HG02973 (cell line): ENCODE measurements at regions not wholly inside any gene's neighbourhood (a gene's known extent, or its start where the extent isn't known, plus 50 kb on each side); places are given as distances from the start of the nearest gene placed in this dataset.
A peak's percentile ranks its signal among the peaks of the same experiment; 100 is the strongest.

ENCODE experiments used
- ATAC-seq: cut with Tn5 transposase; IDR thresholded peaks from one replicate; pipeline ENCODE4 v1.9.1; 2021; ENCODE audit warnings: moderate library complexity; ENCODE audit not compliant: unreplicated experiment

DNA sequence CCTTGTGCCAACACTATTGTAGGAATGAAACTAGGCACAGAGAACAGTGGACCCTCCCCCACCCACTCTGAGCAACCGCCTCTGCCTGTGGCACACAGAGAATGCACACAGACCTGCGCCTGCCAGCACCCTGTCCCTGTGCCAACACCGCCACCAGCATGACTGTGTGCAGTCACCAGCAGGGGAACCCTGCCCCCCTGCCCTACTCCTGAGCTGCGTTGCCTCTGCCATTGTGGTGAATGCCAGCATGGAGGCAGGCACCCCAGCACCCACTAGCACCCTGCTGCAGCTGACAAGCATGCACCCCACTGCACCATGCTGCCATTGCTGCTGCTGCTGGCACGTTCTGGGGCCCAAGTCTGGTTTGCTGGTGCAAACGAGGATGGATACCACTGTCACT lies 94.4 kb upstream of the PRLR start:
- ATAC-seq = no peak

DNA sequence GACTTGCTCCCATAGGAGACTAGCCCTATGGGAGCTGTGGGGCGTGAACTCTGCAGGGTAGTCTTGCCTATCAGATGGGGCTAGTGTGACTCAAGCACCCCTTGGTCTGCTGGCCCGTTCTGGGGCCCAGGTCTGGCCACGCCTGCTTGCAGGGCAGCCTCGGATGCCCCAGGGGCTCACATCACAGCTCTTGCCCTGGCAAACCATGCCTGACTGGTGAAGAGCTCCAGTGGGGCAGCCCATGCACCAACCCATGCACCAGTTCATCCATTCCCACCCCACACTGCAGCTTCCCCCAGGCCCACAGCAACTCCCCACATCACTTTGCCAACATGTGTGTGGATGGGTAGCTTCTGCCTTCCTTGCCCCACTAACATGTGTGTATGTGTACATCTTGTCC lies 93.9 kb upstream of the PRLR start:
- no peak for ATAC-seq

DNA sequence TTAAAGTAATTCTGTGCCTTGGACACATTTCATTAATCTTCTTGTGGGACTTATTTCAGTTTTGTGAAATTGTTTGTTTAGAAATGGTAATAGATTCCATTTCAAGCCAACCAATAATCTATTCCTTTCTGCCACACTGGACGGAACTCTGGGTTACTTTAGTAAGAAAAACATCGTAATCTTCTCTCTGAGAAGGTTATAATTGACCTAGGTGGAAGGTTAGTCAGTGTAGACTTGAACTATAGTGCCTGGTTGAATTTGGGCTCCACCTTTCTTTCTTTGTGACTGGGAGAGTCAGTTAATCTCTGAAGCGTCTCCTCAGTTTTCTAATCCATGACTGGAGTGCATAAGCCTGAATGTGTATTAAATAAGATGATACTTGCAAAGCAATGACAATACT lies 89.7 kb upstream of the PRLR start:
- peak; percentile 11 for ATAC-seq

DNA sequence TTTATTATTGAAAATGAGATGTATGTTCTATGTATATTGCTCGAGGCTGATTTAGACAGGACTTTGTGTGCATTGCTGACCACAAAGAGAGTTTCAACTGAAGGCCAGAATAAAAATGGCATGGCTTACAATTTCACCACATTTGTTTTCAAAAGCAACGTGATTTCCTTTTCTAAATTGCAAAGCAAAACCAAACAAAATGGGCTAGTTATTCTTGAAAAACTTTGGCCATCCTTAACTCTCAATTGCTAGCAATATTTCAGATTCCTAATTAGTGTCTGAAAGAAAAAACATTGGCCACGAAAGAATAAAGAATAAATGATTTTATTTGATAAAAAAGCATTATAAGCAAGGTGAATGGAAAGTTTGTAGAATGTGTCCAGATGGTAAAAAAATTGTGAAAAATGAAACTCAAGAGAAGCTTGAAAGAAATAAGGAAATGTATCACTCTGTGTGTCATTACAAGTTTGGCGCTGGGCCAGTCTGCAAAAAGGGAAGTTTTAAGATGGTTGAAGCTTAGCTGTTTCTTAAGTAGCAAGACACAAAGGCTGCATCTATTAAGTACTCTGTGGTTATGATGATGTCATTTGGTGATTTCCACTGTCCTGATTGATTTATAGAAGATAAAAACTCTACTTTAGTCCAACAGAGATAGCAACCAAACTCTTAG lies 89.2 kb upstream of the PRLR start:
- peak; percentile 95 for ATAC-seq

DNA sequence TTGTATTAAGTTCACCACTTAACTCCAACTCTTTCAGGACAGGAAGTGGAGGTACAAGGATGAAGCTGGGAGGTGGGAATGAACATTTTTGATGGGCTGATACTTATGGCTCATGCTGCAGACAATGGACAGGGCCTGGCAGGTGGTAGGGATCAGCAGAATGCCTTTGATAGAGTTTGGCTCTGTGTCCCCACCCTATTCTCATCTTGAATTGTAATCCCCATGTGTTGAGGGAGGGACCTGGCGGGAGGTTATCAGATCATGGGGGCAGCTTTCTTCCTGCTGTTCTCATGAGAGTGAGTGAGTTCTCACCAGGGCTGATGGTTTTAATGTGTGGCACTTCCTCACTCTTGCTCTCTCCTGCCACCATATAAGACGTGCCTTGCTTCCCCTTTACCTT lies 87.3 kb upstream of the PRLR start:
- ATAC-seq = no peak

DNA sequence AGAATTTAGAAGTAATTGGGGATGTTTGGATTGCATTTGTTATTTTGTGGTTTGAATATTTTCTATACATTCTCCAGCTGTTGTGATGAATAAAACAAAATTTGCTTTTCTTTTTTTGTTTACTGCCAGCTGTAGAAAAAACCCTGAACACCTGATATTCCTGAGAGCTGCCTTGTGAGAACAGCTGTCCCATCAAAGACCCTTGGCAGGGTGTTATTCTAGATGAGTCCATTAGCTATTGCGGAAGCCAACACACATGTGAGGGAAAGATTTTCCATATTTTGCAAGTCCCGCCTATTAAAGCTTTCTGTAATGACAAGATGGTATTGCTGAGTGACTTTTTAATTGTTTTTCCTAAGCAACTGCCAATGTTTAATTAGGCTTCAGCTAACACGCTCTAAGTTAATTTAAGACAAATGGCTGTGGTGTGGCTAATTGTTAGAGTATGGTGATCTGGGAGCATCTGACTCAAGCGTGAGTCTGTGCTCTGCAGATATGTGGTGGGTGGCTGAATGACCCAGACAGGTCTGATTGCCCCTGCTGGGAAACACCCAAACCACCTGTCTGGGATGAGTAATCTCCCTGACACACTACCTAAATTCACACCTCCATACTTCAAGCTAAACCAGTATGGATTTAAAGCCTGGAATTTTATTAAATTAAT lies 86.5 kb upstream of the PRLR start:
- no peak for ATAC-seq

DNA sequence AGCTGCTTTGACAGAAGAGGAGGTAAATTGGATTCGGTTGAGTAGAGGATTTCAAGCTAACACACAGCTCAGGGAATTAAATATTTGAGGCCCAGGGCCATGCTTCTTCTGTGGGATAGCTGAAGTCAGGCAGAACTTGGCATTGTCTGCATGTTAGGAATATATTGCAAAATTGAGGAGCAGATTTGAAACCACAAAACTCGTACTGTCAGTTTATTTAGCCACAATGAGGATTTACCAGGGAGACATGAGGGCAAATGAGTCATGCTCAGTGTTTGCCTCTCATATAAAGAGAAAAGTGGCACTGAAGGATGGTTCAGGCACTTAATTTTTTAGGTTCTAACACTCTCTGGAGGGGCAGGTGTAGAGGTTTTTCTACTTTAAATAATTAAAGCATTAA lies 83.0 kb upstream of the PRLR start:
- ATAC-seq = no peak

DNA sequence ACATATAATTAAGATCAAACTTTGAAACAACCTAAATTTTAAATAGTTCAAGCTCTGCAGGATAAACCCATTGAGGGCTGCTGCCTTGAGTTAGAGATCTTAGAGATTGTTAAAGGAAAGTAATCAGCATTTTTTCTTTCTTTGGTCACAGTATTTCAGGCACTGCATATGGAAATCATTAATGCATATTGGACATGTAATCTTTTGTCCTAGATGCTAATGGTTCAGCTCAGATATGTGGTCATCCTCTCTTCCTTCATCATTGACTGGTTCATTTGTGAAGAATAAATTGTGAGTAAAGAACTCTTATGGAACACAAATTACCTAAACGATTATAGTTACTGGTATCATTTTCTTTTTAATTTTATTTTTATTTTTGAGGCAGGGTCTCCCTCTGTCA lies 82.0 kb upstream of the PRLR start:
- ATAC-seq = no peak

DNA sequence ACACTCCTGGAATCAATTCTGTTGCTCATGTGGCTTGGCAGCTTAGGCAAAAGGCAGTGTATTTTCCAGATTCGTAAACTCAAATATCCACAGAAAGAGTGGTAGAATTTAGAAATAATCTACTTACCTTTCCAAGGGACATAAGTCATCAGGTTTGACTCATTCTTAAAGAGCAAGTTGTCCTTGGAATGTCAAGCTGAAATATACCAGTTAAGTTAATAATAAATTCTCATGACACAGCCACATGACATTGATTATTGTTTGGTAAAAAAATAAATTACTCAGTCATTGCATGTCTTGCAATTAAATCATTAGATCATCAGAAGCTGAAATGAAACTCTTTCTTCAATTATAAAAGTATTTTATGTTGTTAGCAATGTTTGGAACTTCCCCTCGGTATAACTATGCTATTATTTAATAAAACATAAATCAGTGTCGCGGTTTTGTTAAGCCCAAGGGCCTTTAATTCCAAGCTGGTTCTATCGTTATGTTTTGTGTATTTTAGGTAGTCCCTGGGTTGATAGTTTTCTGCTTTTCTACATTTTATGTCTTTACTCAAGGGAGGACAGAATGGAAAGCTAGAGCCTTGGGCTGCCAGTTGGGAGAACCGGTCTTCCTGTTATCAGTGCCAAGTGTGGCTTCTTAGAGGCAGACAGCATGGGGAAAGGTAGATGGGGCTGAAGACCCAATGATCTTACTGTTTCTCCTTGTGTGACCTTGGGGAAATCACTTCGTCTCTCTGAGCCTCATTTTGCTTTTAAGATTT lies 79.3 kb upstream of the PRLR start:
- ATAC-seq = no peak

DNA sequence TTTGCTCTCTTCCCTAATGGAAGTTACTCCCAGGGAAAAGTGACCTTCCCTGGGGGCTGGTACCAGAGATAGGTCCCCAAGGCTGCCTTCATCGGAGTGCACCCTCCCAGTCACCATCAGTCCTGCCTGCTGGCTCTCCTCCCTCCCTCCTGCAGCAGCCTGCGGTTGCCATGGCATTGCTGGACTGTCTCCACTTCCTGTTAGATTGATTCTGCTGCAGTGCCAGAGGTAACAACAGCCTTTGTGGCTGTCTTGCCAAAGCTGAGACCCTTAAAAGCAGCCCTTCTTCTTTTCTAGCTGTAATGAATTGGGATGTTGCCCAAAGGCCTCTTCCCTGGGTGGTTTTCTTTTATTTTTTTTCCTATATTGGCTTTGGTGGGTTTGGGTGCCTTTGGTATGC lies 78.1 kb upstream of the PRLR start:
- no peak for ATAC-seq

DNA sequence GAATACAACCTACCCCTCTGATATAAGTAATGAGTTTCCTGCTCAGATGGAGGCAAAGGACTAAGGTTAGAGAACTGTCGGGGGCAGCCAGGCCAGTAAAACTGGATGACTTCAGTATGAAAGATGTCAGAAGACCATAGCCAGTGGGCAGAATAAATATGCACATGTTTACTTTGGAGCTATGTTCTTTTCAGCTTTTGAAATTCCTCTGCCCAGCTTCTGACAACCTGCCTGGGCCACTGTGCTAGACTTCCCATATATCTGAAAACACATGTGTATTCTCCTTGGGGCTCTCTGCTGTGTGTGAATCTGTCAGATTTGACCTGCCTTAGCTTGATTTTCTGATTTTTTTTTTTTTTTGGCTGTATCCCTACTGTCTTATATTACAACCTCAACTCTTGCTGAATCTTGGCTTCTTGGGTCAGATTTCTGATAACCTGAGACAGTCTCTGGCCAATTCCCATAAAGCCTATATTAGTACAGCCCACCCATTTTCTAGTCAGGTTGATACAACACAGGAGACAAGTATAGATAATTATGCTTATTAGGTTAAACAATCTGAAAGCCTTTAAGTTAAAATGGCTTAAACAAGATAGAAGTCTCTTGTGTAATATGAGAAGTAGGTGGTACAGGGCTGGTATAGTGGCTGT lies 76.6 kb upstream of the PRLR start:
- ATAC-seq = no peak

DNA sequence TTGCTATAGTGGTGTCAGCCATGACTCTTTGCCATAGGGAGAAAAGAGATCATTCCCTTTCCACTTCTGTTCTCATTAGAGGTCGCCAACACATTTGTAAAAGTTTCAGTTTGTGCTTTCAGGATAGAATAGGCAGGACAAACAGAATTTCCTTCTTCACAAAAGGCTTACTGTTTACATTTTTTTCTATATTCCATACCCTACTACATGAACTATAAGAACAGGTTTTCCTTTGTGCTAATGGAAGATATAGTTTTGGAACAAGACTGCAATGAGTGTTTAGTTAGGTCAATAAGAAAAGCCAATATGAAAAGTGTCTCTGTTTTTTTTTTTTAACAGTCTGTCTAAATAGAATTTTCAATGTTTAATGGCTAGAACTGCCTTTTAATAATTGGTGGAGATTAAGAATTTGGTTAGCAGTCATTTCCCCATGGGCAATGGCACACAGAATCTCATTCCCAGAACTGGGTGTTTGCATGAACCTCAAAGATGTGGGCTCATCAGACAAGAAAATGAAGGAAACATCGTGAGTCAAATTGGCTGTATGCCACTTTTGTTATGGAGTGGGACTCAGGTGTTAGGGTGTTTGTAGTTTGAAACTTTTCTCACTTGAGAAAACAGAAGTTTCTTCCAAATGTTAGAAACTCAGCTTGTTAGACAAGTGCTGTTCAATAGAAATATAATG lies 75.2 kb upstream of the PRLR start:
- ATAC-seq = no peak

DNA sequence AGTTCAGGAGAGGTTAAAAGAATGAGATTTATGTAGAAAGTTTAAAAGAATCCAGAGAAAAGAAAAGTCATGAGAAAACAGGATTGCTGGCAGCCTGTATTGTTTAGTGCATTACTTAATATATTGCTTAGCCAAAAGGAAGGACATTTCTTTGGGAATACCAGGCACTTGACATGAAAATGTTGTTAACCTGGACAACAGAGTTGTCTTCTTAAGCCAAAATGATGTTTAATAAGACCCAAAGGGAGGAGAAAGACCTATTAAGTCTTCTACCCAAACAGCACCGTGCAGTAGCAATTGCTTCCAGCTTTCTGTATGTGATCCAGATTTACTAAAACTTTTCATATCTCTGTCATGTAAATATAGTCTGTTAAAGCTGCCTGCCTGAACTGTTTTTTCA lies 74.0 kb upstream of the PRLR start:
- no peak for ATAC-seq

DNA sequence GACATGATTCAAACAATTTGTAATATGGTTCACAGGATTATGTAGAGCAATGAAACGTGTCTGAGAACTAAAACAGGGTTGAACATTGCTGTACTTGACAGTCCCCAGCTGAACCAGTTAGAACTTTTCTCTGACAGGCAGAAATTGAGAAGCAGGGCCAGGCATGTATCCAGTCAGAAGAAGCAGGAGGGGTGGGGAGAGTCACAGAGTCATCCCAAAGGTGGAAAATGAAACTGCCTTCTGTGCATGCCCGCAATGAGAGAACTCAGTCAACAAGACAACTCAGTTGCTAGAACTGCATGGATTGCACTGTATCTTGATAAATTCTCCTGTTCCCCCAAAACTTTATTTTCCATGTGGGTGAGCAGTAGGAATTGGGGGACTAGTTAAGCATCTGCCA lies 72.9 kb upstream of the PRLR start:
- ATAC-seq = no peak

DNA sequence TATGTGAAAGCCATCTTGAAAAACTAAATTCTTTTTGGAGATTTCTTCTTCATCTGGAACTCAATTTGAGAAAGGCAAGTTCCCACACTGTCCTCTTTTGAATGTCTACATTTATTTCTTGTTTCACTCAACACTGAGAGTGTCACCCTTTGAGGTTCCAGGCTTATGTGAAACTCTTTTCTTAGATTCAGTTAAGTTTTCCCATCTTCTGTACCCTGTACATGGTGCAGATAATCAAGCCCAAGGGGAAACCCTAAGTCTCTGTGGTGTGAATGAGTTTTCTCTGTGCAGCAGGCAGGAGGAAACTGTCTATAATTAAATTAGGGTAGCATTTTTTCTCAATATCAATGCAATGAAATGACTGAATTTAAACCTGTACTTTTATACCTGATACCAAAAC lies 72.3 kb upstream of the PRLR start:
- ATAC-seq = peak; percentile 95

DNA sequence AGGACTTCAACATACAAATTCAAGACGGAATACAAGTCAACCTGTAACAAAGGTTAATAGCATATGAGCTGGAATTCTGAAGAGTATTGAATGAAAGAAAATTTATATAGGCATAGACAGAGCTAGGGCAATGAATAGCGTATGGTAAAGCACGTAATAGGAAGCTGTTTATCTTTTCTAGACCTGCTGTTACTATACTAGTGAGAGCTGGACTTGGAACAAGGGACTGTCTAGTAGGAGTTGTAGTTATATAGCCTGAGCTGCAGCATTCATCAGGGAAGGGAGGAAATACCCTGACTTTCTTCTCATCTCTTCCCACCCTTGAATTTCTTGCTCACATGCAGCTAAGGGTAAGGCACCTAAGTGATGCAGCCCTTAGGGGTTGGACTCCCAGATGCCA lies 67.5 kb upstream of the PRLR start:
- no peak for ATAC-seq

DNA sequence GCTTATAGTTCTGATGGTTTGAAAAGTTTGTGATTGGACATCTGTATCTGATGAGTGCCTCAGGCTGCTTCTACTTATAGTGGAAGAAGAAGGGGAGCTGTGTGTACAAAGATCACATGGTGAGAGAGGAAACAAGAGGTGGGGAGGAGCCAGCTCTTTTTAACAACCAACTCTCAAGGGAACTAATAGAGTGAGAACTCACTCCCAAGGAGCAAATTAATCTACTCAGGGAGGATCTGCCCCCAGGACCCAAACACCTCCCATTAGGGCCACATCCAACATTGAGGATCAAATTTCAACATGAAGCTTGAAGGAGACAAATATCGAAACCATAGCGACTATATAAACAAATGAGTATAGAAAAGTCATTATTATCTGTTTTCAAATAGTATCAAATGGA lies 64.7 kb upstream of the PRLR start:
- ATAC-seq = no peak

DNA sequence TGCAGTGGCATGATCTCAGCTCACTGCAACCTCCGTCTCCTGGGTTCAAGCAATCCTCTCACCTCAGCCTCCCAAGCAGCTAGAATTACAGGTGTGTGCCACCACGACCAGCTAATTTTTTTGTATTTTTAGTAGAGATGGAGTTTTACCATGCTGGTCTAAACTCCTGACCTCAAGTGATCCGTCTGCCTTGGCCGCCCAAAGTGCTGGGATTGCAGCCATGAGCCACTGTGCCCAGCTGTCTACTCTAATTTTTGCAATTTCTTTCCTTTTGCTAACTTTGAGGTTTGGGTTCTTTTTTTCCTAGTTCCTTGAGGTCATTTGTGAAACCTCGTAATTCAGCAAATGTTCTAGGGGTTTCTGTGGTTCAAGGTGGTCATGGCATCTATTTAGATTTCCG lies 63.7 kb upstream of the PRLR start:
- ATAC-seq = no peak

DNA sequence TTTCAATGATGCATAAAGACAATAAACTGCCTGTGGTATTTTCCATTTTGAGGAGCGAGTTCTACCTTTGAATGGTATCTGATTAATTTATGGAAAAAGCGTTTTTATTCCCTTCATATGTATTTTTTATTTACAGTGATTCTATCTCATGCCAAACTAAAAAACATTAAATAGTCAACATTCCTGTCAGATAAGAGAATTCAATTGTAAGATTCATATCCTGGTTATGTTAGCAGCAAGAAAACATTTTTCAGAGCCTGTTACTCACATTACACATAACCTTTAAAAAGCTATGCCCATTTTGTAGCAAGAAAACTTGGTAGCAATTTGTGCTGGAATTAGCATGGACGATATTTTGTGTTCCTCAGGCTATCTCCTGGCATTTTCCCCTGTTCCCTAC lies 55.1 kb upstream of the PRLR start:
- no peak for ATAC-seq

DNA sequence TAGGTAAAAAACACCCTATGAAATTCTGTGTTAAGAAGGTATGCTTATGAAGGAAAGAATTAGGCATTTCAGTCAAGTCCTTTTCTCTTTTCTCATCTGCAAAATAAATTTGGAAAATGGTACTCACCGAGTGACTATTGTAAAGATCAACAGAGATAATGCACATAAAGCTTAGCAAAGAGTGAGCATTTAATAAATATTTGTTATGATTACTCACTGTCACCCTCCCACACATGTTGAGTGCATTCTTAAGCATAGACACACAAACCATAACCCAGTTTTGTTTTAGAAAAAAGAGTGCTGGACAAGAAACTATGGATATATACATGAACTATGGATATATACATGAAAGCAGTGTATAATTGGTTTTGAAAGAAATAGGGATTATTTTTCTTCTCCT lies 54.7 kb upstream of the PRLR start:
- no peak for ATAC-seq

DNA sequence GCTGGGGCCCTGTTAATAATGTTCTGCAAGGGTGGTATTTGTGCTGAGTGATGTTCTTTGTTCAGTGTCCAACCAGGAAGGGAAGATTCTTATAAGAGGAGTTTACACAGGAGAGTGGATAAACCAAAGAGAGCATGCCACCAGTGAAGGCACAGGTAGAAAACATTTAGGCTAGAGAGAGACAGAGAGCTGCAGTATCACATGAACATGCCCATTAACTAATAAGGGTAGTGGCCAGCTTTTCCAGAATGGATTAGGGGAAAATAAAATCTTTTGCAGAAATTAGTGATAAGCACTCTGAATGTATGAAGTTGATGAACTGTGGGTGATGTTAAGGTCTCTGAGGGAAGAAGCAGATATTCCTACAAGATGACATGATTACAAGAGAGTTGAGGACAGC lies 54.1 kb upstream of the PRLR start:
- no peak for ATAC-seq
